NCI-H2171 (cell line): ENCODE measurements at regions not wholly inside any gene's neighbourhood (a gene's known extent, or its start where the extent isn't known, plus 50 kb on each side); places are given as distances from the start of the nearest gene placed in this dataset.

Experiments used
- DNase-seq: peaks from one replicate; lab custom pipeline; 2025; lab: John Stamatoyannopoulos, UW

DNA sequence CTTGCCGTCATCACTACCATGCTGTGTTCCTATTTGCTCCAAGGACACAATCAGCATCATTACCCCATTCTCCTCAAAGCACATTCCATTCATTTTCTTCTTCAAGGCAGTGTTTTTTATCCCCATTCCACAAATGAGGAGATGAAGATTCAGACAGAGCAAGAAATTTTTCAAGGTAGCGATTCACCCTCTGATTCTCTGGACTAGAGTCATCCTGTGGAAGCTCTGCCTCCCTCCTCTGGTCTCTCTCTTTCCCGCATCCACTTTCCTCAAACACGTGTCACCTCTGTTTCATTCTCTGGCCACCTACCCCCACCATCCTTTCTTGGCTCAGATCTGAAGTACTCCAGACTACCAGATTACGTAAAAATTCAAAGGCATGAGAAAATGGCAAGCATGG, 297.9 kb downstream of the SOX11 start:
- no peak for DNase-seq

DNA sequence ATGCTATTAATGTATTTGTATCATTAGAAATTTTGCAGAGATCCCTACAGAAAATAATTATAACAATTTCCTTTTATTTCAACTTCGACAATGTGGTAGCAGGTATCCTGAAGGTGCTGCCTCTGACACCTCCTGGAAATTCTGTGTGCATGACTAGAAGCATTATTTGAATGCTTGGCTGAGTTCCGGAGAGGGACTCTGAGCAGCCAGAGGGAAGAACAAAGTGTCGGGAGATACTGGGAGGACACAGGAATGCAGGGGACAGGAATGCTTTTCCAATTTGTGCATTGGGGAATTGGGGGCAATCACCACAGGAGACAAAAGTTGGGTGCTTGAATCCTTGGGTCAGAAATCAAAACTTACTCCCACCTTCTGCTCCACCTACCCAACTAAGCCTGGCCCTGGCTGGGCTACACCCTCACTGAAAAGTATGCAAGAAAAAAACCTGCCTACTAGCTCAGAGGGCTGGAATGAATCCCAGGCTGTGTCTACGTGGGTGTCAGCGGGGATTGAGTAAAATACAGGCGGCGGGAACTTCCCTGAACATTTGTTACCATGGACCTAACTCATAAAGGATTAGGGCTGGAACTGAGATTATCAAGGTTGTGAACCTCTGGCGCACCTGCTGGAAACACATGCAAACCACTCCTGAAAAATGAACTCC, 299.3 kb downstream of the SOX11 start:
- DNase-seq: no peak

DNA sequence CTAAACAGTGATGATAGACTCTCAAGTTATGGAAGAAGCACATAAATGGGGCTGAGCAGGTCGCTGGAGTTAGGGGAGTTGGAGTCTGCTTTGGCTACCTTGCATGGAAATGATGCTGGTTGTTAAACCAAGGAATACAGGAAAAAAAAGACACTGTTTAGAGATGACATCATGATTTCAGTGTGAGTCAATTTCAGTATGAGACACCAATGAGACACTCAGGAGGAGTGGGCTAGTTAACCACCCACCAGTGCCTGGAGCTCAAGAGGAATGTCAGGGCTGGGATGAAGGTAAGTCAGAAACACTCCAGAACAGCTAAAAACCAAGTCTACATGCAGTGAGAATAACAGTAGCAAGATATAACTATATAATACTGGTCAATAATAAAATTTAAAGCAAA, 303.6 kb downstream of the SOX11 start:
- no peak for DNase-seq

DNA sequence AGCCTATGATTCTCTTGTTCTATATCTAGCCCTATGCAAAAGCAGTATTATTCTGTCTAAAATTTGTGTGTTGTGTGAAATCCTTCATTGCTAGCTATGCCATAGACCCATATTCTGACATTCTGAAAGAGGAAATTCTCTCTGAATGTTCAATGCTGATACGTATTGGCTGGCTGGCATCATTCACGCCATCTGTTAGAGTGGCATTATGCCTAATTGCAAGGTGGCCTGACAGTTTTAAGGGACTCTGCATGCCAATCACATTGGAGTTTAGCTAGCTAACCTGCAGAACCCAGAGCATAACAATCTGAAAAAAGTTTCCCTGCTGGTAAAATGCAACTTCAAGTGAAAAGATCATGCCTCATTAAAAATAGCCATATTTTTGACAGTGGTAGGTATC, 316.0 kb downstream of the SOX11 start:
- DNase-seq: peak; percentile 32

DNA sequence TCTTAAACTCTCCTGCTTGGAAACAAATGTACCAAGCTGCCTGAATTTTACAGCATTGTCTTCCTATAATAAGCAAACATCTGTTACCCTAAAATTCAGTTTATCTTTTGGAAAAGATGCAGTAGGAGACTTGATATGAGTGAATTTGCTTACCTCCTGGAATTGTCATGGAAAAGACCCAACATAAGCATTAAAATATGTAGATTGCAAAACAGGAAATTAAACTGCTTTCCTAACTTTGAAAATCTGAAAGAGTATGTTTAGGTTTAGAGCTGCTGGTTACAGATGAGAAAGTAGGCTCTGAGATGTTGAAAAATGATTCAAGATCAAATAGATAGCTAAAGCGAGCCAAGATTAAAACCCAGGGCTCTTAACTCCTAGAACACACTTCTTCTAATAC, 316.5 kb downstream of the SOX11 start:
- DNase-seq: no peak

DNA sequence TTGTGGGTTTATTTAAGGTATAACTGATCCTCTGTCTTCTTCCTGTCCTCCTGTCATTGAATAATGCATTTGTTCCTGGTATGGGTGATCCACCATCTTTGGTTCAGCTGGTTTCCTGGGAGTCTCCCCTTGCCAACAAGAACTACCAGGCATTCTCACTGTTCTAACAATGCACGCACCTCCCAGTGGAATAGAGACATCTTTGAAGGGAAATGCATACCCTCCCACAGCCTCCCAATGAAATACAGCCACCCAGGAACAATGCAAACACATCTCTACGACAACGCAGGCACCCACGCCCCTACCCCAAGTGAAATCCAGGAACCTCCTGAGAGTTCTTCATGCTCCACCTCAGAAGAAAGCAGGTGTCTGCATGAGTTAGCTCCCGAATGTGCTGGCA, 318.0 kb downstream of the SOX11 start:
- no peak for DNase-seq

DNA sequence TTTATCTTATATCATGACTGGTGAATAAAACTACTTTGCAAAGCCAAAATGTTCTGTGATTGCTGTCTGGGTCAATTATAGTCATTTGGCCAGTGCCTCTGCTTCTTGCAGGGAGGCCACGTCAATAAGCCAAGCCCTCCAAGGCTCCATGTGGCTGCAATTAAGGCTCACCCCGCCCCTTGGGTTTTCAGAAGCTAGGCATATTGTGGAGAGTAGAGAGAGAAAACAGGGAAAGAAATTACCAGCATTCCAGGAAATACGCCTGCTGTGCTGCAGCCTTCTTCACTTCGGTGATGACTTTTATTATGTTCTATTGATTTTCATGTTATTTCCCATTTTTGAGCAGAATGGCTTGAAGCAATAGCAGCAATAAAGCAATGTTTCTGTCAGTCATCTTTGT, 319.7 kb downstream of the SOX11 start:
- DNase-seq: no peak

DNA sequence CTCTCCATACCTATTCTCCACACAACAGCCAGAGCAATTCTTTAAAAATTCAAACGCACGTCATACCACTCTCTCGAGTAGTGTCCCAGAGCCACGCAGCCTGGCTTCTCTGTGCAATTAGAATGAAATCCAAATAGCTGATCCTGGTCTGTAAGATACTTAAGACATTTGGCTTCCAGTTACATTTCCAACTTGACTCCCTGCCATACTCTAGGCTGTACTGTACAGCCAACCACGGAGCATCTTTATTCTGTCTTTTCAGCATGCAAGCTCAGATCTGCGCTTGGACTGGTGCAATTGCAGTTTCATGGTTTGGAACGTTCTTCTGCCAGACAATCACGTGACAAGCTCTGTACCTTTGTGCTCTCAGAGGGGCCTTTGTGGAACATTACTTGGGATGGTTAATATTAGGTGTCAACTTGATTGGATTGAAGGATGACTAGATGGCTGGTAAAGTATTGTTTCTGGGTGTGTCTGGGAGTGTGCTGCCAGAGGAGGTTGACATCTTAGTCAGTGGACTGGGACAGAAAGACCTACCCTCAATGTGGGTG, 325.6 kb downstream of the SOX11 start:
- no peak for DNase-seq

DNA sequence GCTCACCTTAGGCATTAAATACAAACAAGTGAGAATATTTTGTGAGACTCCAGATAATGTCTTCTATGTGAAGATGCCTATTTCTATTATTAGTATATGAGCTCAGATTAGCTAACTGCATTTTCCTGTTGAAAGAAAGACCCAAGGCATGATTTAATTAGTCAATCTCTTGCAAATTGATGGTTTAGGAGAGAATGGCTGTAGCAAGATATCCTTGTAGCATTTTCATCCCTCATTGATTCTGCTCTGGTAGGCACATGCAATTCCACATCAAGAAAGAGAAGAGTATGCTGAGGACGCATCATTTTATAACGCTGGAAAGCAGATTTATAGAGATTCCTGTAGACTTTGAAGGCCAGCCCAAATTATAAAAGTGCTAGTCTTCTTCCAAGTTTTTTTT, 332.0 kb downstream of the SOX11 start:
- no peak for DNase-seq

DNA sequence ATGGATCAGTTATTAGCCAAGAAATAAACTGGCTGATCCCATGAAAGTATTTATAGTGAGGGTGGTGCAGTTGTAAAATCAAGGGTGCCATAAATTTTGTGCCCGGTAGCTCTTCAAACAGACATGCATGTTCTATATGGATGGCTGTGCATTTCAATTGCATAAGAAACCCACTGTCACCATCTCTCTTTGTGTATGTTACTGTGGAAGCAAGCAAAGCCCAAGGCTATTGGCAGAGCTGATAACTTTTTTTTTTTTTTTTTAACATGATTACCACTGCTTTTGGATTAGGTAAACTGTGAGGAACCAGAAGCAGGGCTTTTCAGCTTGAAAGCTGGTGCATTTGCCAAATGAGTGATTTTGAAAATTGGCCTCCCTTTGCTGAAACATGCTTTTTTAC, 332.6 kb downstream of the SOX11 start:
- DNase-seq: no peak

DNA sequence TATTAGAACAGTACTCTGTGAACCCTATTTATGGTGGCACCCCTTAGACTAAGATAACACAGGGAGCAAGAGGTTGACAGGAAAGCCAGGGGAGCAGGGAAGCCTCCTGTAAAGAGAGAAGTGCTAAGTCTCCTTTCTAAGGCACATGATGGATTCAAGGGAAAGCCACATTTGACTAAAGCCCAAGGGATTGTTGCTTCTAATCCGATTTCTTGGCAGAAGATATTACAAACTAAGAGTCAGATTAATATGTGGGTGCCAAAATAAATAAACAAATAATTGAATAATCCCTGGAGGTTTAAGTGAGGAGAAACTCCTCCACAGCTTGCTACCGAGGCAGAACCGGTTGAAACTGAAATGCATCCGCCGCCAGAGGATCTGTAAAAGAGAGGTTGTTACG, 333.2 kb downstream of the SOX11 start:
- no peak for DNase-seq

DNA sequence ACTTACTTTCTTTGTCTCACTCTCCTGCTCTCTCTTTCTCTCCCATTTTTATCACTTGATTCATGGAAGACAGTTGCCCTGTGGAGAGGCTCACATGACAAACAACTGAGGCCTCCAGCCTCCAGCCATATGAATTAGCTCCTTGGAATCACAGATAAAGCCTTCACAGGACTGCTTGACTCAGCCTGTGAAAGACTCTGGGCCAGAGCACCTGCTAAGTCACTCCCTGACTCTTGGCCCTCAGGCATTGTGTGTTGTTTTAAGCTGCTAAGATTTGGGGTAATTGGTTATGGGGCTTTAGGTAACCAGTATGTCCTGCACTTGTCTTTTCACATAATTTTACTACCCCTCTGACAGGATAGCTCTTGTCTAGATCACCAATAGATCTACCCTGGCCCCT, 334.9 kb downstream of the SOX11 start:
- no peak for DNase-seq

DNA sequence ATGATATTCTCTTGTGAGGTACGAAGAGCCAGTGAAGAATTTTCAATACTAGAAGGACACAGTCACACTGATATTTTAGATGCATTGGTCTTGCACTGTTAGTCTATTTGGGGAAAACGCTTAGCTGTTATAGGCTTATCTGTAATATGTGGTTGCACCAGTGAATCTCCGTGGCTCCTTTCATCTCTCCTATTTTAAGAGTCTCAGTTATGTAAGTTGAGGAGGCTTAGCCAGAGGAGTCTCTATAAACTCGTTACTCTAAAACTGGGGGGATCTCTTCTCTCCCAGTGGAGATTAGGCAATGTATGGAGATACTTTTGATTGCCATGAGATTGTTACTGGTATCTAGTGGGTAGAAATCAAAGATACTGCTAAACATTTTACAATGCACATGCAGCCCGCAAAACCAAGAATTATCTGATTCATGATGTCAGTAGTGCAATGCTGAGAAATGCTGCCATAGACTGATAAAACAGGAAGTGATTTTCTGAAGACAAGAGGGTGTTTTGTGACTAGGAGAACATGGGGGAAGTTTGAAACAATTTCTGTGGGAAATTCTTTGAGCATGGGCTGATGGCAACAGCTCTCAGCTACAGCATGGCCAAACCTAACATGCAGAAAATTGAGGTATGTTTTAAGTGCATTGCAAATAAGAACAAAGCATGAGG, 339.1 kb downstream of the SOX11 start:
- DNase-seq: no peak

DNA sequence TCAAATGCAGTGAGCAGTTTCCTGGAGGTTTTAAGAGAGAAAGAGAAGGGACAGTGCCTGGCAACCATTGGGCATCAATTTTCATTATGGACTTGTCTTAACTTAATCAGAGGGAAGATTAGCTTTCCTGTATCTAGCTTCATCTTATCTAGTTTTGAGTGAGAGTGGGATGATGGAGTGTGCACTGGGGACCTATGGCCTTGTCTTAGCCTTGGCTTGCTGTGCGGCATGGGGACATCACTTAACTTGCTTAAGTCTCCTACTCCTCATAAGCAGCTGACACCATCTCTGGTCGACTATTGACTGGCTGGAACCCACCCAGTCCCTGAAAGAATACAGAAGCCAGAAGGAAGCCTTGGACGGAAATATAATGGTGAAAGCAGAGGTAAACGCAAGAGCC, 344.0 kb downstream of the SOX11 start:
- DNase-seq: no peak

DNA sequence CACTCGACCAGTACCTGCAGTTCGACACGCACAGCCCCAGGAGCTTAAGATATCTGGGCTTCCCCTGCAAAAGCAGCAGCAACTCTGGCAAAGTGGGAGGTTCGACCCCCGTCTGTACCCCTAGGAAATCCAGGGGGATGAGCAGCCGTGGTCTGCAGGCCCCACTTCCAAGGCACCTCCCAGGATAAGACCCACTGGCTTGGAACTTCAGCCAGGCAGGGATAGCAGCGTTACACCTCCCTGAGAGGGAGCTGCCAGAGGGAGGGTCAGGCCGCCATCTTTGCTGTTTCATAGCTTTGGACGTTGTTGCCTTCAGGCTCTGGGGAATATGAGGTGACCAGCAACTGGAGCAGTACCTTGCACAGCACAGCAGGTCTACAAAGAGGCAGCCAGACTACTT, 351.1 kb downstream of the SOX11 start:
- no peak for DNase-seq

DNA sequence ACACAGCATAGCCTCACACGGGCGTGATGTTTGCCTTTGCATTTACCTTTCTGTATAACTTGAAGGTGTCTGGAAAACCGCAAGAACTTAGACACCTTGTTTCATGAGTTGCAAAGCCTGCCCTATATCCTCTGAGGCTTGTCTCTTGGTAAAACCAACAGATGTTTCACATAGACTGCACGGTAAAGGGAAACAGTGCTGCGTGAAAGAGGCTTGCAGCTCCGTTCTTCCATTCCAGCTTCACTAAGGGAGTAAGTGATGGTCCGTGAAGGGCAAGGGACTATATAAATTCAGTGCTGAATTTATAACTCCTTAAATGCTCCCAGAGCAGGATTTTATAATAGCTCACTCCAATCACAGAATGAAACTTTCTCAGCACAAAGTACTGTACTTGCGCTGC, 360.5 kb downstream of the SOX11 start:
- no peak for DNase-seq

DNA sequence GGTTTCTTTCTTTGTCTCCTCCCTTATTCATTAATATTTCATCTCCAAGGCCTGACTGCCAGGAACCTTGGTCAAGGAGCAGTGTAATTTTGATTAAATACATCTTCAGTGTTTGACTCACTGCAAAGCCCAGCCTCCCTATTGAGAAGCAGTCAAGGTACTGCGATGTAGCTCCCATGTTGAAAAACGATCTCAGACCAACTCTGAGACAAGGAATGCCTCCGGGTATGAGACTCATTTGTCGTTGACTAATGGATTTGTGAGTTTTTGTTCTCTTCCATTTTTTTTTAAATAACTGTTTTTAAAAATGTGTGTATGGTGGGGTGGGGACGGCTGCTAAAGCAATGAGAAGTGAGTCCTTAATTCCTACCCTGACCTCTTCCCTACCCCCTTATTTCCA, 361.6 kb downstream of the SOX11 start:
- no peak for DNase-seq

DNA sequence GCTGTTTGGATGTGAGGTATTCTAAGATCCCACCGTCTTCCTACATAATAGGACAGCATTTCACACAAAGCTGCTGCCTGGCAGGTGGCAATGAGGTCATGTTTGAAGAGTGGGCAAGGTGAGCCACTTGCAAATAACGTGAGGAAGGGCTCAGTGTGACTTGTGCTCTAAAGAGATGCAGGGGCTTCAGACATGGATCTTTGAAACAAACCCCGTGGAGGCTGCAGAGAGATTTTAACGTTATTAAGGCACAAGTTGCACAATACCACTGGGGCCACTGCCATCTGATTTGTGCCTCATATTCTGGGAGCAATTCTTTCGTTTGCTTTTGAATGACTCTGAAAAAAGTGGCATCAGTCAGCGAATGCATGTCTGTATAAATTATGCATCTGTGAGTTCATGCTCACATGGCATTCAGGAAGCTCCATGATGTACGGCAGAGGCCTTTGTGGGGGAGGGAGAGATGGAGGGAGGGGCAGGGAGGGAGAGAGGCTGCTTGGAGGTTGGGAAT, 362.0 kb downstream of the SOX11 start:
- DNase-seq: peak; percentile 41

DNA sequence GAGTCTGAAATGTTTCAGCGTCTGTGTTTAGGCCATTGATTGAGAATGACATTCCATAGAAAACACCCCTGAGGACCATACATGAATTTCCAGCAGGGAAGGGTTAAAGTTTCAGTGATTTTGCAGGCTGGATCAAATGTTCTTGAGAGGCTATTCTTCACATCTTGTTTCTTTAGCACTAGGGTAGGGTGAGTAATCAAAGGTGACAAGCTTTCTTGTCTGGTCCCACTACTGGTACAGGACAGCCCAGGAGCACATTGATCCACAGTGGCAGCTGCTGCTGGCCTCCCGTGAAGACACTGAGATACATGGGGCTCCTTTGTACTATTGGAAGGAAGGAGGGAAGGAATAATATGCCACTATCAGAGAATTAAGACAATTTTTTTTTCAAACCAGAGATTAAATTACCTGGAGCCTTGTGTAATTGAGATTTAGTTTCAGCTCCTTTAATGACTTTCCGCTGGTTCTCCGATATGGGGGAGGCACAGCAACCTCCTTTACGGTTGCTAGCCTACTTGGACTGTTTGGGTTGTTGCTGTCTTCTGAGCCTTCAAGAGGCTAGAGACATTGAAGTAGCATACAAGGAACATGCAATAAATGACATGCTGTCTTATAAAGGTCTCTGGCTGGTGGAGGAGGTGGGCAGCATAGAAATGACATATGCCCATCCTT, 368.9 kb downstream of the SOX11 start:
- peak; percentile 44 for DNase-seq

DNA sequence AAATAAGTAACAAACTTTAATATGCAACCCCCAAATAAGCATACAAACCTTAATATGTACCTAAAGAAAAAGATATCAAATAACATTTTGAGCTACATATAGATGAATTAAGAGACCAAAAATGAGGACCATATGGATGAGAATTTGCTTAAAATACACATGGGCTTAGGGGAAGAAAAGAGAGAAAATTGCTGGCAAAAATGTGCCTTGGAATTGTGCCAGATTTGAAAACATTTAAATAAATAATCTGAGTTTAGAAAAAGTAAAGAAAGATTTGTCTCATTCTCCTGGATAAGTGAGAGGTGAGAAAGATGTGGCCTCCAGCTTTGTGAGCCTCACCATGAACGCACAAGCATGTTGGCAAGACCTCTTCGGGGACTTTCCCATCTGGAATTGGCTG, 372.6 kb downstream of the SOX11 start:
- DNase-seq: no peak

DNA sequence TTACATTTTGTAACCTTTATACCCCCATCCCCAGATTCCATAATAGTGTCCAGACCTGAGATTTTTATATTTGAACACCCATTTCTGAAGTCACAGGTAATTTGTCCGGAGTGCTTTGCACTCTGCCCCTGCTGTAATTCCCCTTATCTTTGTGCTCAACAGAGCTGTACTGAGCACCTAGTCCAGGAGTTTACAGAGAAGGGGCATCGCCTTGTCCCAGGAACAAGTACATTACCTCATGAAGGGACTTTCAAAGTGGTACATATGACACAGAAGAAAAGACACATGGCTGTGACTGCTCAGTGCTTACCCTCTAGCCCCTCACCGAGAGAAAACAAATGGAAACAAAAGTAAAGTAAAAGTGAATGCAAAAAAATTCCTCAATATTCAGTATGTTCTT, 373.5 kb downstream of the SOX11 start:
- DNase-seq: no peak

DNA sequence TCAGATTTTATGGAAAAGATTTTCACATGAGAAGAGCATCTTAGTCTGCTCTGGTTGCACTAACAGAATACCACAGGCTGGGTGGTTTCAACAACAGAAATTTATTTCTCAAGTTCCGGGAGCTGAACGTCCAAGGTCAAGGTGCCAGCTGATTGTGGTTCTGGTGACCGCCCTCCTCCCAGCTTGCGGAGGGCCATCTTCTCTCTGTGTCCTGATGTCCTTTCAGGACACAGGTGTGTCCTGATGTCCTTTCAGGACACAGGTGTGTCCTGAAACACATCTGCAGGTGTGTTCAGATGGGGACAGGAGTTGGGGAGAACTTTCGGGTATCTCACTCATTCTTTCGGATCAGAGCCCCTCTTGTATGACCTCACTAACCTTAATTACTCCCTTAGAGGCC, 374.9 kb downstream of the SOX11 start:
- DNase-seq: no peak

DNA sequence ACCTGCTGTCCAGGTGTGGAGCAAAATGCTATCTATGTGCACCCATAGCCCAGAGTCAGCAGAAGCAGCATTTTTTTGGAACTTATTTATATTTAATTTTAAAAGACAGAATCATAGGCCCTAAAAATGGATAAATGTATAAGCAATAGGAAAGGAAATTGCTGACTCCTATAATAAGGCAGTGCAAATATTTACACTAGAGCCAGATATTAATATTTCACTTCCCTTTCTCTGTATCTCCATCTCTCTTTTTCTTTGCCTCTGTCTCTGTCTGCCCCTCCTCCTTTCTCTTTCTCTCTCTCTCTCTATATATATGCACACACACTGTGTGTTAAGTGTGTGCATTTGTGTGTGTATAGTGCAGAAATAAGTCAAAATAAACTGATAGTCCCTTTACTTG, 375.6 kb downstream of the SOX11 start:
- no peak for DNase-seq
